ENCODE measurements at regions not wholly inside any gene's neighbourhood (a gene's known extent, or its start where the extent isn't known, plus 50 kb on each side); places are given as distances from the start of the nearest gene placed in this dataset.
"Not testable (repeated sequence)": the region's sequence is repeated elsewhere in the genome, so short reads cannot be mapped to it uniquely, and the experiment has no call there.

- H3K4me3 ChIP-seq, result no peak overlapping the region
- no peak for DNase-seq
- H3K27me3 ChIP-seq, result no peaks in the 10 kb centered on the region
- H3K36me3 ChIP-seq, result no peaks in the 10 kb centered on the region
- no peaks in the 10 kb centered on the region for H3K9me3 ChIP-seq
These were observed 56.4 kb upstream of the XIRP2 start for GRCh38 chr2:166831930-166832329.

- H3K36me3 ChIP-seq, result no peaks in the 10 kb centered on the region
- H3K4me3 ChIP-seq, result no peak overlapping the region
- no peak for DNase-seq
These were observed 62.4 kb upstream of the XIRP2 start for GRCh38 chr2:166825914-166826313.

GRCh38 chr2:166814335-166814734 is 73.9 kb upstream of the XIRP2 start:
- DNase-seq, result no peak
- Histone ChIP-seq H3K27me3 (no peaks in the 10 kb centered on the region), H3K4me3 (no peak overlapping the region), H3K9me3 (no peaks in the 10 kb centered on the region), H3K36me3 (no peaks in the 10 kb centered on the region)

More at GRCh38 chr2:166825914-166826313, 62.4 kb upstream of the XIRP2 start:
- Histone ChIP-seq H3K27me3 (no peaks in the 10 kb centered on the region), H3K9me3 (no peaks in the 10 kb centered on the region; the same call in 1 of the 2 replicates)

- no peaks in the 10 kb centered on the region for H3K36me3 ChIP-seq
- no peak overlapping the region for H3K4me3 ChIP-seq
- DNase-seq, result no peak
- no peaks in the 10 kb centered on the region for H3K27me3 ChIP-seq
- H3K9me3 ChIP-seq, result no peaks in the 10 kb centered on the region
These were observed 76.0 kb upstream of the XIRP2 start for GRCh38 chr2:166812166-166812891.

- no peak overlapping the region for H3K4me3 ChIP-seq
- no peaks in the 10 kb centered on the region for H3K9me3 ChIP-seq
- no peak for DNase-seq
These were observed 82.5 kb upstream of the XIRP2 start for GRCh38 chr2:166805753-166806152.

GRCh38 chr2:166803373-166804000 is 84.8 kb upstream of the XIRP2 start:
- DNase-seq, result no peak
- Histone ChIP-seq H3K36me3 (no peaks in the 10 kb centered on the region), H3K27me3 (no peaks in the 10 kb centered on the region), H3K4me3 (no peak overlapping the region), H3K9me3 (no peaks in the 10 kb centered on the region)

More at GRCh38 chr2:166805753-166806152, 82.5 kb upstream of the XIRP2 start:
- no peaks in the 10 kb centered on the region for H3K27me3 ChIP-seq
- H3K36me3 ChIP-seq, result no peaks in the 10 kb centered on the region

GRCh38 chr2:166802475-166802874 is 85.8 kb upstream of the XIRP2 start:
- Histone ChIP-seq H3K9me3 (0 out of 2 replicates have a peak, but pooled peaks cover under 1% of the 10 kb centered on the region), H3K36me3 (no peaks in the 10 kb centered on the region), H3K4me3 (no peak overlapping the region), H3K27me3 (no peaks in the 10 kb centered on the region)
- DNase-seq, result no peak

GRCh38 chr2:166792808-166793207 is 95.5 kb upstream of the XIRP2 start:
- no peak overlapping the region for H3K4me3 ChIP-seq
- DNase-seq, result no peak

GRCh38 chr2:166786707-166787106 is 101.6 kb upstream of the XIRP2 start:
- Histone ChIP-seq H3K36me3 (no peaks in the 10 kb centered on the region), H3K4me3 (no peak overlapping the region), H3K9me3 (no peaks in the 10 kb centered on the region), H3K27me3 (no peaks in the 10 kb centered on the region)
- DNase-seq, result no peak

More at GRCh38 chr2:166792808-166793207, 95.5 kb upstream of the XIRP2 start:
- peaks cover 7% of the 10 kb centered on the region; the same call in 1 of the 2 replicates for H3K9me3 ChIP-seq
- no peaks in the 10 kb centered on the region for H3K27me3 ChIP-seq
- no peaks in the 10 kb centered on the region for H3K36me3 ChIP-seq

- Histone ChIP-seq H3K36me3 (no peaks in the 10 kb centered on the region), H3K9me3 (no peaks in the 10 kb centered on the region), H3K4me3 (no peak overlapping the region), H3K27me3 (no peaks in the 10 kb centered on the region)
- no peak for DNase-seq
These were observed 103.9 kb upstream of the XIRP2 start for GRCh38 chr2:166784296-166784946.

- Histone ChIP-seq H3K36me3 (no peaks in the 10 kb centered on the region), H3K27me3 (no peaks in the 10 kb centered on the region)
- DNase-seq, result no peak
These were observed 113.1 kb upstream of the XIRP2 start for GRCh38 chr2:166775176-166775575.

GRCh38 chr2:166773308-166773949 is 114.9 kb upstream of the XIRP2 start:
- Histone ChIP-seq H3K9me3 (no peaks in the 10 kb centered on the region), H3K36me3 (no peaks in the 10 kb centered on the region), H3K27me3 (no peaks in the 10 kb centered on the region), H3K4me3 (no peak overlapping the region)
- no peak for DNase-seq

More at GRCh38 chr2:166775176-166775575, 113.1 kb upstream of the XIRP2 start:
- H3K4me3 ChIP-seq, result no peak overlapping the region
- H3K9me3 ChIP-seq, result no peaks in the 10 kb centered on the region

GRCh38 chr2:166768393-166769123 is 119.7 kb upstream of the XIRP2 start:
- no peaks in the 10 kb centered on the region for H3K9me3 ChIP-seq
- H3K4me3 ChIP-seq, result no peak overlapping the region

GRCh38 chr2:166766769-166767322 is 121.4 kb upstream of the XIRP2 start:
- not testable (repeated sequence) for DNase-seq, H3K9me3 ChIP-seq, H3K4me3 ChIP-seq, H3K27me3 ChIP-seq, H3K36me3 ChIP-seq

More at GRCh38 chr2:166768393-166769123, 119.7 kb upstream of the XIRP2 start:
- no peaks in the 10 kb centered on the region for H3K27me3 ChIP-seq
- H3K36me3 ChIP-seq, result no peaks in the 10 kb centered on the region
- DNase-seq, result no peak

GRCh38 chr2:166766220-166766619 is 122.1 kb upstream of the XIRP2 start:
- Histone ChIP-seq H3K4me3 (no peak overlapping the region), H3K9me3 (no peaks in the 10 kb centered on the region), H3K27me3 (no peaks in the 10 kb centered on the region), H3K36me3 (no peaks in the 10 kb centered on the region)
- DNase-seq, result no peak

GRCh38 chr2:166765141-166765540 is 123.1 kb upstream of the XIRP2 start:
- Histone ChIP-seq H3K36me3 (no peaks in the 10 kb centered on the region), H3K4me3 (no peak overlapping the region), H3K27me3 (no peaks in the 10 kb centered on the region), H3K9me3 (no peaks in the 10 kb centered on the region)
- DNase-seq, result peak; percentile 1

Measured in MG63 (cell line).